ENCODE measurements at regions not wholly inside any gene's neighbourhood (a gene's known extent, or its start where the extent isn't known, plus 50 kb on each side); places are given as distances from the start of the nearest gene placed in this dataset.

GRCh38 chr4:136643416-136643815, 888.9 kb downstream of the PCDH18 start:
- no peak for DNase-seq

- no peak for DNase-seq
These were observed 895.1 kb downstream of the PCDH18 start for GRCh38 chr4:136637071-136637777.

- DNase-seq: no peak
These were observed 896.1 kb downstream of the PCDH18 start for GRCh38 chr4:136636155-136636554.

- DNase-seq: no peak
These were observed 898.2 kb downstream of the PCDH18 start for GRCh38 chr4:136634121-136634520.

GRCh38 chr4:136599890-136600289, 932.4 kb downstream of the PCDH18 start:
- no peak for DNase-seq

- no peak for DNase-seq
These were observed 941.9 kb downstream of the PCDH18 start for GRCh38 chr4:136590440-136590839.

- DNase-seq: no peak
These were observed 948.7 kb downstream of the PCDH18 start for GRCh38 chr4:136583567-136583966.

GRCh38 chr4:136581119-136581518, 951.2 kb downstream of the PCDH18 start:
- DNase-seq: no peak

GRCh38 chr4:136575146-136575545, 957.1 kb downstream of the PCDH18 start:
- DNase-seq: no peak

- no peak for DNase-seq
These were observed 958.8 kb downstream of the PCDH18 start for GRCh38 chr4:136573460-136573859.

GRCh38 chr4:136571315-136571714, 961.0 kb downstream of the PCDH18 start:
- no peak for DNase-seq

- DNase-seq: no peak
These were observed 969.5 kb downstream of the PCDH18 start for GRCh38 chr4:136562834-136563233.

- DNase-seq: no peak
These were observed 973.3 kb downstream of the PCDH18 start for GRCh38 chr4:136558940-136559494.

GRCh38 chr4:136557396-136557795, 974.9 kb downstream of the PCDH18 start:
- DNase-seq: no peak

- no peak for DNase-seq
These were observed 978.3 kb downstream of the PCDH18 start for GRCh38 chr4:136554033-136554432.

GRCh38 chr4:136551753-136552152, 980.5 kb downstream of the PCDH18 start:
- DNase-seq: no peak

- no peak for DNase-seq
These were observed 991.5 kb downstream of the PCDH18 start for GRCh38 chr4:136540747-136541146.

GRCh38 chr4:136528131-136528530, 1004.2 kb downstream of the PCDH18 start:
- no peak for DNase-seq

GRCh38 chr4:136526517-136526916, 1005.8 kb downstream of the PCDH18 start:
- no peak for DNase-seq

GRCh38 chr4:136524039-136524438, 1008.3 kb downstream of the PCDH18 start:
- DNase-seq: no peak

GRCh38 chr4:136516371-136516770, 1015.9 kb downstream of the PCDH18 start:
- no peak for DNase-seq

- no peak for DNase-seq
These were observed 1027.3 kb downstream of the PCDH18 start for GRCh38 chr4:136505020-136505419.

- DNase-seq: no peak
These were observed 1036.4 kb downstream of the PCDH18 start for GRCh38 chr4:136495851-136496250.

GRCh38 chr4:136495076-136495475, 1037.2 kb downstream of the PCDH18 start:
- no peak for DNase-seq

GRCh38 chr4:136489101-136489500, 1043.2 kb downstream of the PCDH18 start:
- no peak for DNase-seq

All from left hindlimb (tissue), 1 donor.